ENCODE measurements at regions not wholly inside any gene's neighbourhood (a gene's known extent, or its start where the extent isn't known, plus 50 kb on each side); places are given as distances from the start of the nearest gene placed in this dataset.

- no peak overlapping the region for H3K27ac Mint-ChIP-seq
- H3K4me3 Mint-ChIP-seq: no peak overlapping the region
- H3K27me3 Mint-ChIP-seq (ENCODE audit: low read depth): no peaks in the 10 kb centered on the region
Measured at GRCh38 chr15:36234743-36235142, 344.7 kb upstream of the CDIN1 start.

DNA sequence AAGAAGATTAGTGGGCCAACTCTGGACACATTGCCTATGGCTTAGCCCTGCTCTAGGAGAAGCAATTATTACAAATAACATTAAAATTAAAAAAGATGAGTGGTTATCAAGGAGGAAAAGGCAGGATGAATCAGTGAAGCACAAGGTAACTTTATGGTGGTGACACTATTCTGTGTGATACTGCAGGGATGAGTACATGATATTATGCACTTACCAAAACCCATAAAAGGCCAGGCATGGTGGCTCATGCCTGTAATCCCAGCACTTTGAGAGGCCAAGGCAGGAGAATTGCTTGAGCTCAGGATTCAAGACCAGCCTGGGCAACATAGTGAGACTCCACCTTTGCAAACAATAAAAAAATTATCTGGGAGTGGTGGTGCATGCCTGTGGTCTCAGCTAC lies 344.3 kb upstream of the CDIN1 start:
- peaks cover 13% of the 10 kb centered on the region for H3K4me1 Mint-ChIP-seq
- H3K27me3 Mint-ChIP-seq (ENCODE audit: low read depth): no peaks in the 10 kb centered on the region
- H3K36me3 Mint-ChIP-seq: peaks cover 2% of the 10 kb centered on the region
- DNase-seq (ENCODE audit: low spot score in 2 of 2, unreplicated experiment in 2 of 2): no peak
- no peak overlapping the region for H3K4me3 Mint-ChIP-seq
- H3K27ac Mint-ChIP-seq: no peak overlapping the region
- no peak for TF ChIP-seq CTCF (IDR thresholded peaks at IDR 0.05; ENCODE audit: unreplicated experiment)
- H3K9me3 Mint-ChIP-seq: peaks cover 17% of the 10 kb centered on the region

More at GRCh38 chr15:36234743-36235142, 344.7 kb upstream of the CDIN1 start:
- no peak for TF ChIP-seq CTCF (IDR thresholded peaks at IDR 0.05; ENCODE audit: unreplicated experiment)
- Mint-ChIP-seq H3K4me1 (peaks cover 13% of the 10 kb centered on the region), H3K9me3 (peaks cover 17% of the 10 kb centered on the region), H3K36me3 (peaks cover 2% of the 10 kb centered on the region)
- no peak for DNase-seq (ENCODE audit: low spot score in 2 of 2, unreplicated experiment in 2 of 2)

DNA sequence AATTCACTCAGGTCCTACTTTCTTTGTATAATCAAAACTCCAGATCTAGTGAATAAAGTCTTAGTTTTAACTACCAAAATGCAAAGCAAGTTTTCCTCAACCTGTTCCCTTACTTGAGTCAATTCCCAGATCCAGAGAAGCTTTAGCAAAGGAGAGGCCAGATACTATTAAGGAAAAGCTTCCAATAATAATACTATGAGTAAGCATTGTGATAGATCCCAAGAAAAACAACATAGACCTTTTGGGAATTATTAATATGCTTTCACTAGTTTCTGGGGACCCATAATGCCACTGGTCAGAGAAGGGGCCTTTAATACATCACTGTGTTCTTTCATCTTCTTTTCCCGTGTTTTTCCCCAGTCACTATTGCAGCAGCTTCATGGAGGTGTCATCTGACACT lies 339.9 kb upstream of the CDIN1 start:
- Mint-ChIP-seq H3K27ac (no peak overlapping the region), H3K4me1 (no peaks in the 10 kb centered on the region), H3K36me3 (peaks cover 5% of the 10 kb centered on the region), H3K27me3 (ENCODE audit: low read depth) (no peaks in the 10 kb centered on the region), H3K4me3 (no peak overlapping the region), H3K9me3 (peaks cover 12% of the 10 kb centered on the region)
- TF ChIP-seq CTCF (IDR thresholded peaks at IDR 0.05; ENCODE audit: unreplicated experiment): no peak
- no peak for DNase-seq (ENCODE audit: low spot score in 2 of 2, unreplicated experiment in 2 of 2)

DNA sequence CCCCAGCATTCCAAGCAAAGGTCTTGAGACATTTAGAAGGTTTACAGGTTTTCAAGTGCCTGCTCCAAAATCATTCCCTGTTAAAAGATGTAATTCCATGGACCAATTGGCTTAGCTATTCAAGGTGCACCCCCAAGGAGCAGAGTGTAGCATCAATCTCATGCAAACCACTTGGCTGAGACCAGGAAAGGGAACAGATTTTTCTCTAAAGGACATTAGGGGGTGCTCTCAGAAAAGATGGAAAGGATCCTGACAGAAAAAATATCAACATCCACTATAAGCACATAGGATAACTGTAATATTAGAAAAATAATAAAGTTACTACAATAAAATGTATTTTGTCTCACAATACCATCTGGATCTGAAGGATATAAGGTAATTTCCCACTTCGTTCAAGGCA lies 328.0 kb upstream of the CDIN1 start:
- no peak for DNase-seq (ENCODE audit: low spot score in 2 of 2, unreplicated experiment in 2 of 2)
- TF ChIP-seq CTCF (IDR thresholded peaks at IDR 0.05; ENCODE audit: unreplicated experiment): no peak
- peaks cover 4% of the 10 kb centered on the region for H3K9me3 Mint-ChIP-seq
- H3K4me1 Mint-ChIP-seq: peaks cover 39% of the 10 kb centered on the region
- H3K27me3 Mint-ChIP-seq (ENCODE audit: low read depth): no peaks in the 10 kb centered on the region
- H3K4me3 Mint-ChIP-seq: no peak overlapping the region
- no peaks in the 10 kb centered on the region for H3K36me3 Mint-ChIP-seq
- H3K27ac Mint-ChIP-seq: no peak overlapping the region

GRCh38 chr15:36252146-36252711 lies 327.2 kb upstream of the CDIN1 start:
- no peak for TF ChIP-seq CTCF (IDR thresholded peaks at IDR 0.05; ENCODE audit: unreplicated experiment)
- H3K9me3 Mint-ChIP-seq: no peaks in the 10 kb centered on the region
- no peaks in the 10 kb centered on the region for H3K36me3 Mint-ChIP-seq
- peak overlapping the region; percentile 34 for H3K27ac Mint-ChIP-seq
- peaks cover 45% of the 10 kb centered on the region for H3K4me1 Mint-ChIP-seq
- H3K27me3 Mint-ChIP-seq (ENCODE audit: low read depth): no peaks in the 10 kb centered on the region
- no peak overlapping the region for H3K4me3 Mint-ChIP-seq
- DNase-seq (ENCODE audit: low spot score in 2 of 2, unreplicated experiment in 2 of 2): no peak

DNA sequence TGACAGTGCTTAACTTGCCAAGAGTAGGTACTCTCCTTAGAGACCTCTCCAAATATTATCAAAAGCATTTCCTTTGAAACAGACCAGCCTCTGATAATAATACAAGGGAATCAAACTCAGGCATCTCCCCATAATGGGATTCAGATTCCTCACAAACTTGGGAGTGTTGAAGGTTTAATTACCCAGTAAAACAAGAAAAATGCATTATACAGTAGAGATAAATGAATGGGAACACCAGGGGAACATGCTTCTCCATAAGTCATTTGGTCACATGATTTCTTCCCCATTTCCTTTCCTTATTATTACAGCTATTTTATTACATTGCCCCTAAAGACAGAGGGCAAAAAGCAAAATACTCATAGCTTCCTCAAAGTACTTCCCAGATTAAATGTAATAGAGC lies 325.0 kb upstream of the CDIN1 start:
- Mint-ChIP-seq H3K27me3 (ENCODE audit: low read depth) (no peaks in the 10 kb centered on the region), H3K36me3 (no peaks in the 10 kb centered on the region), H3K27ac (peak overlapping the region; percentile 83), H3K9me3 (no peaks in the 10 kb centered on the region), H3K4me1 (peaks cover 33% of the 10 kb centered on the region), H3K4me3 (no peak overlapping the region)
- no peak for TF ChIP-seq CTCF (IDR thresholded peaks at IDR 0.05; ENCODE audit: unreplicated experiment)
- DNase-seq (ENCODE audit: low spot score in 2 of 2, unreplicated experiment in 2 of 2): no peak

All from mesothelial cell of epicardium (in vitro differentiated cells).